Endothelial cell (in vitro differentiated cells): ENCODE measurements at regions not wholly inside any gene's neighbourhood (a gene's known extent, or its start where the extent isn't known, plus 50 kb on each side); places are given as distances from the start of the nearest gene placed in this dataset.

Experiments used
- DNase-seq: peaks from one replicate; pipeline ENCODE4 v3.0.0; 2021; ENCODE audit warnings: low spot score
- H3K27ac Mint-ChIP-seq: one replicate; pipeline ENCODE4 v1.8.0; 2021; ENCODE audit warnings: mixed read lengths, inconsistent platforms; ENCODE audit not compliant: unreplicated experiment
- H3K27me3 Mint-ChIP-seq: one replicate; pipeline ENCODE4 v1.8.0; 2021; ENCODE audit warnings: mild to moderate bottlenecking, moderate library complexity, mixed read lengths, inconsistent platforms; ENCODE audit not compliant: unreplicated experiment
- H3K36me3 Mint-ChIP-seq: one replicate; pipeline ENCODE4 v1.8.0; 2021; ENCODE audit warnings: mild to moderate bottlenecking, low read depth, mixed read lengths, inconsistent platforms; ENCODE audit not compliant: unreplicated experiment
- H3K4me1 Mint-ChIP-seq: one replicate; pipeline ENCODE4 v1.8.0; 2021; ENCODE audit warnings: mild to moderate bottlenecking, mixed read lengths, inconsistent platforms; ENCODE audit not compliant: unreplicated experiment
- H3K4me3 Mint-ChIP-seq: one replicate; pipeline ENCODE4 v1.8.0; 2021; ENCODE audit warnings: mild to moderate bottlenecking, mixed read lengths, inconsistent platforms; ENCODE audit not compliant: unreplicated experiment
- H3K9me3 Mint-ChIP-seq: one replicate; pipeline ENCODE4 v1.8.0; 2021; ENCODE audit warnings: mixed read lengths, inconsistent platforms; ENCODE audit not compliant: unreplicated experiment
- CTCF ChIP-seq: fragments of 200-600 bp; sonication (generic); IDR thresholded peaks from one replicate; pipeline ENCODE4 v1.5.0; 2021; ENCODE audit warnings: antibody characterized with exemption; ENCODE audit not compliant: unreplicated experiment

GRCh38 chr3:86738684-86739083 lies 252.3 kb downstream of the VGLL3 start:
- Mint-ChIP-seq H3K4me3 (no peak overlapping the region), H3K27ac (no peak overlapping the region), H3K4me1 (no peaks in the 10 kb centered on the region), H3K9me3 (no peaks in the 10 kb centered on the region), H3K36me3 (no peaks in the 10 kb centered on the region), H3K27me3 (no peaks in the 10 kb centered on the region)
- DNase-seq, result no peak
- no peak for TF ChIP-seq CTCF

GRCh38 chr3:86737517-86737916 lies 253.4 kb downstream of the VGLL3 start:
- H3K4me3 Mint-ChIP-seq, result no peak overlapping the region
- no peaks in the 10 kb centered on the region for H3K9me3 Mint-ChIP-seq
- no peaks in the 10 kb centered on the region for H3K27me3 Mint-ChIP-seq
- H3K36me3 Mint-ChIP-seq, result no peaks in the 10 kb centered on the region
- H3K27ac Mint-ChIP-seq, result no peak overlapping the region
- TF ChIP-seq CTCF, result no peak
- no peak for DNase-seq
- H3K4me1 Mint-ChIP-seq, result no peaks in the 10 kb centered on the region

- H3K27ac Mint-ChIP-seq, result no peak overlapping the region
- H3K27me3 Mint-ChIP-seq, result peaks cover 1% of the 10 kb centered on the region
- H3K4me3 Mint-ChIP-seq, result no peak overlapping the region
- no peaks in the 10 kb centered on the region for H3K4me1 Mint-ChIP-seq
- TF ChIP-seq CTCF, result no peak
- no peak for DNase-seq
- no peaks in the 10 kb centered on the region for H3K9me3 Mint-ChIP-seq
- no peaks in the 10 kb centered on the region for H3K36me3 Mint-ChIP-seq
These were observed 257.7 kb downstream of the VGLL3 start for GRCh38 chr3:86733257-86733656.

GRCh38 chr3:86731501-86731901 lies 259.4 kb downstream of the VGLL3 start:
- H3K27ac Mint-ChIP-seq, result no peak overlapping the region
- DNase-seq, result no peak
- H3K27me3 Mint-ChIP-seq, result peaks cover 1% of the 10 kb centered on the region
- no peaks in the 10 kb centered on the region for H3K9me3 Mint-ChIP-seq
- no peaks in the 10 kb centered on the region for H3K36me3 Mint-ChIP-seq
- TF ChIP-seq CTCF, result no peak
- H3K4me3 Mint-ChIP-seq, result no peak overlapping the region
- no peaks in the 10 kb centered on the region for H3K4me1 Mint-ChIP-seq

- Mint-ChIP-seq H3K27ac (no peak overlapping the region), H3K27me3 (no peaks in the 10 kb centered on the region), H3K4me3 (no peak overlapping the region), H3K9me3 (no peaks in the 10 kb centered on the region), H3K4me1 (no peaks in the 10 kb centered on the region), H3K36me3 (no peaks in the 10 kb centered on the region)
- DNase-seq, result no peak
- no peak for TF ChIP-seq CTCF
These were observed 267.5 kb downstream of the VGLL3 start for GRCh38 chr3:86723433-86723832.
